ENCODE measurements at regions not wholly inside any gene's neighbourhood (a gene's known extent, or its start where the extent isn't known, plus 50 kb on each side); places are given as distances from the start of the nearest gene placed in this dataset.

GRCh38 chr18:77754475-77755044, 504.9 kb downstream of the GALR1 start:
- TF ChIP-seq CTCF (IDR thresholded peaks at IDR 0.05) (no peak), POLR2A (IDR thresholded peaks at IDR 0.05) (no peak)
